K562 (cell line): ENCODE measurements at regions not wholly inside any gene's neighbourhood (a gene's known extent, or its start where the extent isn't known, plus 50 kb on each side); places are given as distances from the start of the nearest gene placed in this dataset.
"Not testable (repeated sequence)": the region's sequence is repeated elsewhere in the genome, so short reads cannot be mapped to it uniquely, and the experiment has no call there.

Experiments
- BRD9 ChIP-seq: fragments of 450-650 bp; IDR thresholded peaks from 2 replicates; pipeline ENCODE4 v1.6.1; 2018; ENCODE audit warnings: low read depth; ENCODE audit not compliant: partially characterized antibody
- CEBPB ChIP-seq: fragments of 450-650 bp; IDR thresholded peaks from 2 replicates; pipeline ENCODE4 v1.6.1; 2016; ENCODE audit warnings: missing genetic modification characterization, missing compliant biosample characterization
- CREM ChIP-seq: IDR thresholded peaks from 2 replicates; pipeline ENCODE4 v1.6.1; 2014; ENCODE audit warnings: antibody characterized with exemption, low read depth
- EP400 ChIP-seq: fragments of 450-650 bp; IDR thresholded peaks from 2 replicates; pipeline ENCODE4 v1.6.1; 2017; ENCODE audit warnings: antibody characterized with exemption, mild to moderate bottlenecking, moderate library complexity
- LCOR ChIP-seq: sonication (generic); formaldehyde crosslinking; IDR thresholded peaks from 2 replicates; pipeline ENCODE4 v1.8.0; 2022; ENCODE audit warnings: mild to moderate bottlenecking, missing genetic modification reagents
- NFRKB ChIP-seq: fragments of 450-650 bp; IDR thresholded peaks from 2 replicates; pipeline ENCODE4 v1.6.1; 2016; ENCODE audit warnings: low read depth
- NR2C1 ChIP-seq, 2 experiments: fragments of 450-650 bp; IDR thresholded peaks; 2 replicates each; pipeline ENCODE4 v1.6.1; 2017; ENCODE audit warnings: mild to moderate bottlenecking in 2 of 2, antibody characterized with exemption in 1 of 2, inconsistent platforms in 1 of 2, missing compliant biosample characterization in 1 of 2, missing genetic modification characterization in 1 of 2
- PHF8 ChIP-seq: fragments of 200-600 bp; sonication (generic); IDR thresholded peaks from 2 replicates; pipeline ENCODE4 v1.6.1; 2012; ENCODE audit warnings: mixed run types, mild to moderate bottlenecking, inconsistent platforms, low read length, moderate library complexity, borderline replicate concordance
- POLR2A ChIP-seq: fragments of 450-650 bp; conservative IDR thresholded peaks from 2 replicates; pipeline ENCODE4 v1.6.1; 2016
- POLR2G ChIP-seq: fragments of 200-400 bp; formaldehyde crosslinking; IDR thresholded peaks from 2 replicates; pipeline ENCODE4 v1.6.1; 2017; ENCODE audit warnings: low read depth, mild to moderate bottlenecking, antibody characterized with exemption, low read length, moderate library complexity
- SOX6 ChIP-seq: fragments of 450-650 bp; IDR thresholded peaks from 2 replicates; pipeline ENCODE4 v1.6.1; 2014; ENCODE audit warnings: mild to moderate bottlenecking
- TAF7 ChIP-seq: fragments of 450-650 bp; IDR thresholded peaks from 2 replicates; pipeline ENCODE4 v1.6.1; 2016; ENCODE audit warnings: missing genetic modification characterization, missing compliant biosample characterization
- YY1 ChIP-seq, 3 experiments: IDR thresholded peaks; 2 replicates each; pipeline ENCODE4 v1.6.1; 2011; ENCODE audit warnings: low read length in 2 of 3, mild to moderate bottlenecking in 2 of 3, moderate library complexity in 2 of 3, borderline replicate concordance in 1 of 3, control low read depth in 1 of 3, low read depth in 1 of 3; ENCODE audit not compliant: insufficient read depth in 3 of 3, insufficient replicate concordance in 2 of 3, control insufficient read depth in 1 of 3, insufficient read length in 1 of 3; ENCODE audit errors: extremely low read depth in 1 of 3
- TF ChIP-seq, protein P1 (sequence below), 2 experiments: fragments of 450-650 bp in 1 of 2; sonication (generic) in 1 of 2; formaldehyde crosslinking in 1 of 2; IDR thresholded peaks in 1 of 2; conservative IDR thresholded peaks in 1 of 2; 2 replicates each; pipeline versions ENCODE4 v1.6.1 to v1.8.1; 2016 to 2023; ENCODE audit warnings: mild to moderate bottlenecking in 2 of 2, moderate library complexity in 2 of 2, inconsistent platforms in 1 of 2, missing genetic modification reagents in 1 of 2
- TF ChIP-seq, protein P2 (sequence below): fragments of 450-650 bp; IDR thresholded peaks from 2 replicates; pipeline ENCODE4 v1.6.1; 2016; ENCODE audit warnings: mild to moderate bottlenecking, moderate library complexity

DNA sequence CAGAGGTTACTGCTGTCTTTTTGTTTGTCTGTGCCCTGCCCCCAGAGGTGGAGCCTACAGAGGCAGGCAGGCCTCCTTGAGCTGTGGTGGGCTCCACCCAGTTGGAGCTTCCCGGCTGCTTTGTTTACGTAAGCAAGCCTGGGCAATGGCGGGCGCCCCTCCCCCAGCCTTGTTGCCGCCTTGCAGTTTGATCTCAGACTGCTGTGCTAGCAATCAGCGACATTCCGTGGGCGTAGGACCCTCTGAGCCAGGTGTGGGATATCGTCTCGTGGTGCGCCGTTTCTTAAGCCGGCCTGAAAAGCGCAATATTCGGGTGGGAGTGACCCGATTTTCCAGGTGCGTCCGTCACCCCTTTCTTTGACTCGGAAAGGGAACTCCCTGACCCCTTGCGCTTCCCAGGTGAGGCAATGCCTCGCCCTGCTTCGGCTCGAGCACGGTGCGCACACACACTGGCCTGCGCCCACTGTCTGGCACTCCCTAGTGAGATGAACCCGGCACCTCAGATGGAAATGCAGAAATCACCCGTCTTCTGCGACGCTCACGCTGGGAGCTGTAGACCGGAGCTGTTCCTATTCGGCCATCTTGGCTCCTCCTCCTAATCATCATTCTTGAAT lies 97.4 kb downstream of the TFPI2 start (continued):
- not testable (repeated sequence) for TF ChIP-seq NR2C1 (IDR thresholded peaks at IDR 0.05)
- TF ChIP-seq NR2C1 (tag; IDR thresholded peaks at IDR 0.05) (peak; percentile 18; the same call in 1 of the 2 replicates), CREM (0 out of 2 replicates have a peak, but pooled peaks have one; percentile 13), BRD9 (peak; percentile 23), EP400 (peak; percentile 60), PHF8 (peak; percentile 24; the same call in 1 of the 2 replicates), NFRKB (peak; percentile 56), POLR2A (peak; percentile 54), YY1 (IDR thresholded peaks at IDR 0.05; ENCODE audit: borderline replicate concordance in 1 of 3, control insufficient read depth in 1 of 3, extremely low read depth in 1 of 3, insufficient read depth in 3 of 3, insufficient read length in 1 of 3, insufficient replicate concordance in 2 of 3, low read depth in 1 of 3, low read length in 2 of 3) (peak in 1 of 3 experiments; percentile 6), POLR2G (peak; percentile 30; the same call in 1 of the 2 replicates), LCOR (CRISPR knock-in tag) (peak; percentile 33; the same call in 1 of the 2 replicates), TAF7 (tag) (peak; percentile 76), SOX6 (0 out of 2 replicates have a peak, but pooled peaks have one; percentile 23), CEBPB (tag) (peak; percentile 21; the same call in 1 of the 2 replicates)
- TF ChIP-seq, protein P1, sequence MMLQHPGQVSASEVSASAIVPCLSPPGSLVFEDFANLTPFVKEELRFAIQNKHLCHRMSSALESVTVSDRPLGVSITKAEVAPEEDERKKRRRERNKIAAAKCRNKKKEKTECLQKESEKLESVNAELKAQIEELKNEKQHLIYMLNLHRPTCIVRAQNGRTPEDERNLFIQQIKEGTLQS (IDR thresholded peaks at IDR 0.05) = peak; percentile 25; the same call in 1 of the 2 replicates
- TF ChIP-seq, protein P1 (CRISPR knock-in tag; conservative IDR thresholded peaks at IDR 0.05) = 0 out of 2 replicates have a peak, but pooled peaks have one; percentile 26
- TF ChIP-seq, protein P2, sequence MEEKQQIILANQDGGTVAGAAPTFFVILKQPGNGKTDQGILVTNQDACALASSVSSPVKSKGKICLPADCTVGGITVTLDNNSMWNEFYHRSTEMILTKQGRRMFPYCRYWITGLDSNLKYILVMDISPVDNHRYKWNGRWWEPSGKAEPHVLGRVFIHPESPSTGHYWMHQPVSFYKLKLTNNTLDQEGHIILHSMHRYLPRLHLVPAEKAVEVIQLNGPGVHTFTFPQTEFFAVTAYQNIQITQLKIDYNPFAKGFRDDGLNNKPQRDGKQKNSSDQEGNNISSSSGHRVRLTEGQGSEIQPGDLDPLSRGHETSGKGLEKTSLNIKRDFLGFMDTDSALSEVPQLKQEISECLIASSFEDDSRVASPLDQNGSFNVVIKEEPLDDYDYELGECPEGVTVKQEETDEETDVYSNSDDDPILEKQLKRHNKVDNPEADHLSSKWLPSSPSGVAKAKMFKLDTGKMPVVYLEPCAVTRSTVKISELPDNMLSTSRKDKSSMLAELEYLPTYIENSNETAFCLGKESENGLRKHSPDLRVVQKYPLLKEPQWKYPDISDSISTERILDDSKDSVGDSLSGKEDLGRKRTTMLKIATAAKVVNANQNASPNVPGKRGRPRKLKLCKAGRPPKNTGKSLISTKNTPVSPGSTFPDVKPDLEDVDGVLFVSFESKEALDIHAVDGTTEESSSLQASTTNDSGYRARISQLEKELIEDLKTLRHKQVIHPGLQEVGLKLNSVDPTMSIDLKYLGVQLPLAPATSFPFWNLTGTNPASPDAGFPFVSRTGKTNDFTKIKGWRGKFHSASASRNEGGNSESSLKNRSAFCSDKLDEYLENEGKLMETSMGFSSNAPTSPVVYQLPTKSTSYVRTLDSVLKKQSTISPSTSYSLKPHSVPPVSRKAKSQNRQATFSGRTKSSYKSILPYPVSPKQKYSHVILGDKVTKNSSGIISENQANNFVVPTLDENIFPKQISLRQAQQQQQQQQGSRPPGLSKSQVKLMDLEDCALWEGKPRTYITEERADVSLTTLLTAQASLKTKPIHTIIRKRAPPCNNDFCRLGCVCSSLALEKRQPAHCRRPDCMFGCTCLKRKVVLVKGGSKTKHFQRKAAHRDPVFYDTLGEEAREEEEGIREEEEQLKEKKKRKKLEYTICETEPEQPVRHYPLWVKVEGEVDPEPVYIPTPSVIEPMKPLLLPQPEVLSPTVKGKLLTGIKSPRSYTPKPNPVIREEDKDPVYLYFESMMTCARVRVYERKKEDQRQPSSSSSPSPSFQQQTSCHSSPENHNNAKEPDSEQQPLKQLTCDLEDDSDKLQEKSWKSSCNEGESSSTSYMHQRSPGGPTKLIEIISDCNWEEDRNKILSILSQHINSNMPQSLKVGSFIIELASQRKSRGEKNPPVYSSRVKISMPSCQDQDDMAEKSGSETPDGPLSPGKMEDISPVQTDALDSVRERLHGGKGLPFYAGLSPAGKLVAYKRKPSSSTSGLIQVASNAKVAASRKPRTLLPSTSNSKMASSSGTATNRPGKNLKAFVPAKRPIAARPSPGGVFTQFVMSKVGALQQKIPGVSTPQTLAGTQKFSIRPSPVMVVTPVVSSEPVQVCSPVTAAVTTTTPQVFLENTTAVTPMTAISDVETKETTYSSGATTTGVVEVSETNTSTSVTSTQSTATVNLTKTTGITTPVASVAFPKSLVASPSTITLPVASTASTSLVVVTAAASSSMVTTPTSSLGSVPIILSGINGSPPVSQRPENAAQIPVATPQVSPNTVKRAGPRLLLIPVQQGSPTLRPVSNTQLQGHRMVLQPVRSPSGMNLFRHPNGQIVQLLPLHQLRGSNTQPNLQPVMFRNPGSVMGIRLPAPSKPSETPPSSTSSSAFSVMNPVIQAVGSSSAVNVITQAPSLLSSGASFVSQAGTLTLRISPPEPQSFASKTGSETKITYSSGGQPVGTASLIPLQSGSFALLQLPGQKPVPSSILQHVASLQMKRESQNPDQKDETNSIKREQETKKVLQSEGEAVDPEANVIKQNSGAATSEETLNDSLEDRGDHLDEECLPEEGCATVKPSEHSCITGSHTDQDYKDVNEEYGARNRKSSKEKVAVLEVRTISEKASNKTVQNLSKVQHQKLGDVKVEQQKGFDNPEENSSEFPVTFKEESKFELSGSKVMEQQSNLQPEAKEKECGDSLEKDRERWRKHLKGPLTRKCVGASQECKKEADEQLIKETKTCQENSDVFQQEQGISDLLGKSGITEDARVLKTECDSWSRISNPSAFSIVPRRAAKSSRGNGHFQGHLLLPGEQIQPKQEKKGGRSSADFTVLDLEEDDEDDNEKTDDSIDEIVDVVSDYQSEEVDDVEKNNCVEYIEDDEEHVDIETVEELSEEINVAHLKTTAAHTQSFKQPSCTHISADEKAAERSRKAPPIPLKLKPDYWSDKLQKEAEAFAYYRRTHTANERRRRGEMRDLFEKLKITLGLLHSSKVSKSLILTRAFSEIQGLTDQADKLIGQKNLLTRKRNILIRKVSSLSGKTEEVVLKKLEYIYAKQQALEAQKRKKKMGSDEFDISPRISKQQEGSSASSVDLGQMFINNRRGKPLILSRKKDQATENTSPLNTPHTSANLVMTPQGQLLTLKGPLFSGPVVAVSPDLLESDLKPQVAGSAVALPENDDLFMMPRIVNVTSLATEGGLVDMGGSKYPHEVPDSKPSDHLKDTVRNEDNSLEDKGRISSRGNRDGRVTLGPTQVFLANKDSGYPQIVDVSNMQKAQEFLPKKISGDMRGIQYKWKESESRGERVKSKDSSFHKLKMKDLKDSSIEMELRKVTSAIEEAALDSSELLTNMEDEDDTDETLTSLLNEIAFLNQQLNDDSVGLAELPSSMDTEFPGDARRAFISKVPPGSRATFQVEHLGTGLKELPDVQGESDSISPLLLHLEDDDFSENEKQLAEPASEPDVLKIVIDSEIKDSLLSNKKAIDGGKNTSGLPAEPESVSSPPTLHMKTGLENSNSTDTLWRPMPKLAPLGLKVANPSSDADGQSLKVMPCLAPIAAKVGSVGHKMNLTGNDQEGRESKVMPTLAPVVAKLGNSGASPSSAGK = peak; percentile 49; the same call in 1 of the 2 replicates
